T-helper 1 cell treated with Interleukin-12 subunit alpha and Interleukin-12 subunit beta and Interleukin-4 antibody, amounts not matched to agents 30 μg/mL and 1 μg/mL, for 36 hours (primary cell): ENCODE measurements at regions not wholly inside any gene's neighbourhood (a gene's known extent, or its start where the extent isn't known, plus 50 kb on each side); places are given as distances from the start of the nearest gene placed in this dataset.
"Not testable (repeated sequence)": the region's sequence is repeated elsewhere in the genome, so short reads cannot be mapped to it uniquely, and the experiment has no call there.

Source experiments
- H3K27ac Mint-ChIP-seq: one replicate; pipeline ENCODE4 v1.8.0; 2021; ENCODE audit warnings: mild to moderate bottlenecking, mixed read lengths
- H3K27me3 Mint-ChIP-seq: one replicate; pipeline ENCODE4 v1.8.0; 2021; ENCODE audit warnings: low read depth, mixed read lengths
- H3K36me3 Mint-ChIP-seq: one replicate; pipeline ENCODE4 v1.8.0; 2021; ENCODE audit warnings: low read depth, mixed read lengths
- H3K4me1 Mint-ChIP-seq: one replicate; pipeline ENCODE4 v1.8.0; 2021; ENCODE audit warnings: low read depth, mixed read lengths
- H3K4me3 Mint-ChIP-seq: one replicate; pipeline ENCODE4 v1.8.0; 2021; ENCODE audit warnings: mild to moderate bottlenecking, moderate library complexity, mixed read lengths
- H3K9me3 Mint-ChIP-seq: one replicate; pipeline ENCODE4 v1.8.0; 2021; ENCODE audit warnings: mixed read lengths

GRCh38 chr4:189131118-189131517, 809.6 kb upstream of the FRG1 start:
- Mint-ChIP-seq H3K27me3 (no peaks in the 10 kb centered on the region), H3K27ac (no peak overlapping the region), H3K36me3 (no peaks in the 10 kb centered on the region), H3K4me3 (no peak overlapping the region), H3K9me3 (peaks cover 21% of the 10 kb centered on the region), H3K4me1 (no peaks in the 10 kb centered on the region)

GRCh38 chr4:189136462-189136861, 804.2 kb upstream of the FRG1 start:
- Mint-ChIP-seq H3K9me3 (peaks cover 14% of the 10 kb centered on the region), H3K27ac (no peak overlapping the region), H3K4me3 (no peak overlapping the region), H3K36me3 (no peaks in the 10 kb centered on the region), H3K27me3 (no peaks in the 10 kb centered on the region), H3K4me1 (no peaks in the 10 kb centered on the region)

GRCh38 chr4:189143263-189143952, 797.3 kb upstream of the FRG1 start:
- Mint-ChIP-seq H3K27ac (no peak overlapping the region), H3K4me1 (no peaks in the 10 kb centered on the region), H3K4me3 (no peak overlapping the region), H3K27me3 (no peaks in the 10 kb centered on the region), H3K9me3 (peaks cover 17% of the 10 kb centered on the region), H3K36me3 (no peaks in the 10 kb centered on the region)

DNA sequence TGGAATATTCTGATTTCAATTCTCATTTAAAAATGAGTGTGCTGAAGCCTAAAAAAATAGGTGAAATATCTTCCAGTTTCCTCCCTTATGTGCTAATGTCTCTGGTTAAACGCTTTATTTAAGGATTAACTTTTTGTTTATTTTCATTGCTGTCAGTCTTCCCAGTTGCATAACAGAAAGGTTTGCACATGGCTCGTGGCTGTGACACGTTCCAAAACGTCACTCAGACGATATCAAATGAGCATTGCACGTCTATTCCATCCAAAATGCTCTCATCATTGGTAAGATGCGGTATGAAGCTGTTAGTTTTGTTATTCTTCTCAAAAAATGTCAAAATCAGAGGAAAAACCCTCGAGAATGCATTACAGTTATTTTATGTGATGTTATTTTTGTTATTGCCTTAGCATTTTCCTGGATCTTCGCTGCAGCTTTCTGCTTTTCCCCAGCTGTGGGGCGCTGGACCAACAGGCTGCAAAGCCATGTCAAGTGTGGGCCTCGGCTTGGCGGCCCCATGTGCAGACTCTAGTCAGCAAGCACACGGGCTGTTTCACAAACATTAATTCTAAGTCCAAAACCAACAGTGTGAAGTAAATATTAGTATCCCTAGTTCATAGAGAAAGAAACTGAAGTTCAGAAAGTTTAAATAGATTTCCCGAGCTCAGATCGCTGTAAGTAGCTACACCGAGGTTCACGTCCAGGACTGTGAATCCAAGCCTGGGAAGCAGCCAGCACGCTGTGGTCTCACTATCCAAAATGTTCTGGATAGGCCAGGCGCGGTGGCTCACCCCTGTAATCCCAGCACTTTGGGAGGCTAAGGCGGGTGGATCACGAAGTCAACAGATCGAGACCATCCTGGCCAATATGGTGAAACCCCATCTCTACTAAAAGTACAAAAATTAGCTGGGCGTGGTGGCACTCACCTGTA, 793.4 kb upstream of the FRG1 start:
- H3K9me3 Mint-ChIP-seq = peaks cover 23% of the 10 kb centered on the region
- no peaks in the 10 kb centered on the region for H3K36me3 Mint-ChIP-seq
- H3K27me3 Mint-ChIP-seq = no peaks in the 10 kb centered on the region
- H3K4me3 Mint-ChIP-seq = no peak overlapping the region
- no peaks in the 10 kb centered on the region for H3K4me1 Mint-ChIP-seq
- H3K27ac Mint-ChIP-seq = no peak overlapping the region

- H3K4me1 Mint-ChIP-seq, H3K36me3 Mint-ChIP-seq, H3K27me3 Mint-ChIP-seq, H3K27ac Mint-ChIP-seq, H3K4me3 Mint-ChIP-seq: not testable (repeated sequence)
- peaks cover 12% of the 10 kb centered on the region for H3K9me3 Mint-ChIP-seq
Measured at GRCh38 chr4:189155083-189155482, 785.6 kb upstream of the FRG1 start.

GRCh38 chr4:189162073-189162789, 778.4 kb upstream of the FRG1 start:
- H3K27me3 Mint-ChIP-seq = no peaks in the 10 kb centered on the region
- H3K36me3 Mint-ChIP-seq = no peaks in the 10 kb centered on the region
- no peak overlapping the region for H3K4me3 Mint-ChIP-seq
- no peaks in the 10 kb centered on the region for H3K4me1 Mint-ChIP-seq
- H3K9me3 Mint-ChIP-seq = no peaks in the 10 kb centered on the region
- H3K27ac Mint-ChIP-seq = no peak overlapping the region

- no peak overlapping the region for H3K4me3 Mint-ChIP-seq
- no peak overlapping the region for H3K27ac Mint-ChIP-seq
- H3K4me1 Mint-ChIP-seq = no peaks in the 10 kb centered on the region
- no peaks in the 10 kb centered on the region for H3K9me3 Mint-ChIP-seq
- no peaks in the 10 kb centered on the region for H3K27me3 Mint-ChIP-seq
- no peaks in the 10 kb centered on the region for H3K36me3 Mint-ChIP-seq
Measured at GRCh38 chr4:189162888-189163287, 777.8 kb upstream of the FRG1 start.

- no peaks in the 10 kb centered on the region for H3K4me1 Mint-ChIP-seq
- no peaks in the 10 kb centered on the region for H3K27me3 Mint-ChIP-seq
- no peak overlapping the region for H3K4me3 Mint-ChIP-seq
- no peaks in the 10 kb centered on the region for H3K36me3 Mint-ChIP-seq
- H3K27ac Mint-ChIP-seq = no peak overlapping the region
- H3K9me3 Mint-ChIP-seq = peaks cover 14% of the 10 kb centered on the region
Measured at GRCh38 chr4:189176002-189176401, 764.7 kb upstream of the FRG1 start.

- no peaks in the 10 kb centered on the region for H3K27me3 Mint-ChIP-seq
- no peak overlapping the region for H3K27ac Mint-ChIP-seq
- peaks cover 19% of the 10 kb centered on the region for H3K9me3 Mint-ChIP-seq
- no peaks in the 10 kb centered on the region for H3K36me3 Mint-ChIP-seq
- no peaks in the 10 kb centered on the region for H3K4me1 Mint-ChIP-seq
- H3K4me3 Mint-ChIP-seq = no peak overlapping the region
Measured at GRCh38 chr4:189177130-189177529, 763.5 kb upstream of the FRG1 start.

DNA sequence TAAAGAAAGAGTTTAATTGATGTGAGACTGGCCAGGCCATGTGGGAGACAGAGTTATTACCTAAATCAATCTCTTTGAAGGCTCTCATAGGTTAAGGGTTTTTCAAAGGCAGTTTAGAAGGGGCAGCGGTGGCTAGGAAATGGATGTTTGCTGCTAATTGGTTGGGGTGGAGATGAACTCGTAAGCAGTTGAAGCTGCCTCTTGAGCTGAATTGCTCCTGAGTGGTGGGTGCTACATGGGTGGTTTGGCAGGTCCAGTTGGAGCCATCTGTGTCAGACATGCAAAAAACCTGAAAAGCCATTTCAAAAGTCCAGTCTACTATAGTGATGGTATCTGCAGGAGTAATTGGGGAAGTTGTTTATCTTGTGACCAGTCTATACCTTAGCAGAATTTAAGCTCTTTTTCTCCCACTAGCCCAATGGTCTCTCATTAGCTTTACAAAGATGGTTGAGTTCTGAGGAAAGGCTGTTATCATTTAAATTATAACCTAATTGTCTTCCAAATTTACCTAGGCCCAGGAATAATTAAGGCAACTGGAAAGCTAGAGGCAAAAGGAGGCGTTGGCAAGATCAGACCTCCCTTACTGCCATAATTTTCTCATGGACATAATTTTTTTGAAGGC, 762.4 kb upstream of the FRG1 start:
- no peak overlapping the region for H3K27ac Mint-ChIP-seq
- H3K4me3 Mint-ChIP-seq = no peak overlapping the region
- H3K27me3 Mint-ChIP-seq = no peaks in the 10 kb centered on the region
- H3K9me3 Mint-ChIP-seq = peaks cover 13% of the 10 kb centered on the region
- no peaks in the 10 kb centered on the region for H3K36me3 Mint-ChIP-seq
- no peaks in the 10 kb centered on the region for H3K4me1 Mint-ChIP-seq

DNA sequence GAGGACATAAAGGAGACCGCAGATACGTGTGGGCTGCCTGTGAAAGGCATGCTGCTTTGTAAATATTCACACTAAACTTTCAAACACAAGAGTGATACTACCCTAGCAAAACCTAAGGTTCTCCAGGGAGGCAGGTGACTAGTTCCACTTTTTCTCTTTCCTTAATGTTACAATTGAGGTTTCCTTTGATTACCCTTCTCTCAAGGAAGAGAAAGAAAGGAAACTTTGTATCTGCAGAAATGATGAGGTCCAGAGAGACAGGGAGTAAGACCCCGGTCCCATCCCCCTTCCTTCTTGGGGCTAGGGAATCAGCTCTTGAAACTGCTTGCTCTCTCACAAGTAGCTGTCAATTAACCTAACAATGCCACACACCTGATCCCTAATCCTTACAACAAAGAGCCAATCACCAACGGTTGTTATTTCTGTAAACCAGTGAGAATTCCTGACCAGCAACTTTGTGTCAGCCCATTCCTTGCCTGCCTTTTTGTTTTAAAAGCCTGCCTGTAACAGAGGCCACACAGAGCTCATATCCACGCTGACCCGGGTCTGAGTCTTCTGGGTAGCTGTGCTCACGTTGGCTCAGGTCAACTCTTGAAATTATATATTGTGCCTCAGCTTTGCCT, 754.8 kb upstream of the FRG1 start:
- no peaks in the 10 kb centered on the region for H3K4me1 Mint-ChIP-seq
- H3K9me3 Mint-ChIP-seq = peaks cover 15% of the 10 kb centered on the region
- H3K4me3 Mint-ChIP-seq = no peak overlapping the region
- no peak overlapping the region for H3K27ac Mint-ChIP-seq
- H3K27me3 Mint-ChIP-seq = no peaks in the 10 kb centered on the region
- no peaks in the 10 kb centered on the region for H3K36me3 Mint-ChIP-seq

DNA sequence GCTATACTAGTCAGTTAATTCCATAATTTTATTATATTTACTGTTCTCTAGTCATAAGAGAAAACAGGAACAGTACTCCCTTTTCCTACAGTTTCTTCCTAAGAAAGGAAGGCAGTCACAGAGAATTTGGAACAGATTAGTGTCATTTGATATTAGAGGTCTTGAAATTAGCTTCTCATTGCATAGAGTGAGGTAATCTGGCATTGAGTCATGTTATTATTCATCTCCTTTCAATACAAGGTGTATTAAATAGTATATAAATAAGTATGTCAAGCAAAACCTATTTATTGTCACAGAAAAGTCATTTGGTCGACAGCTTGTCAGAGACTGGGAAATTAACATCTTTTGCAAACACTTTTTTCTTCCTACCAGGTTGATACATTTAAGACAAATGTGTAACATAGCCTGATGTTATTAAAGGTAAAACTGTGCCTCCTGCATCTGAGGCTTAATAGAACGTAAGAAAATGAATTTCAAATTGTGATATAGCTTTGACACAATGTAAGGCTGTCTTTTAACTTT, 753.1 kb upstream of the FRG1 start:
- Mint-ChIP-seq H3K4me3 (no peak overlapping the region), H3K36me3 (no peaks in the 10 kb centered on the region), H3K4me1 (no peaks in the 10 kb centered on the region)

GRCh38 chr4:189198624-189199023, 742.0 kb upstream of the FRG1 start:
- Mint-ChIP-seq H3K4me3 (no peak overlapping the region), H3K9me3 (peaks cover 5% of the 10 kb centered on the region), H3K27me3 (no peaks in the 10 kb centered on the region), H3K27ac (no peak overlapping the region), H3K4me1 (peaks cover 10% of the 10 kb centered on the region), H3K36me3 (no peaks in the 10 kb centered on the region)

More for the DNA sequence above, 753.1 kb upstream of the FRG1 start:
- Mint-ChIP-seq H3K27me3 (no peaks in the 10 kb centered on the region), H3K9me3 (peaks cover 24% of the 10 kb centered on the region), H3K27ac (no peak overlapping the region)

DNA sequence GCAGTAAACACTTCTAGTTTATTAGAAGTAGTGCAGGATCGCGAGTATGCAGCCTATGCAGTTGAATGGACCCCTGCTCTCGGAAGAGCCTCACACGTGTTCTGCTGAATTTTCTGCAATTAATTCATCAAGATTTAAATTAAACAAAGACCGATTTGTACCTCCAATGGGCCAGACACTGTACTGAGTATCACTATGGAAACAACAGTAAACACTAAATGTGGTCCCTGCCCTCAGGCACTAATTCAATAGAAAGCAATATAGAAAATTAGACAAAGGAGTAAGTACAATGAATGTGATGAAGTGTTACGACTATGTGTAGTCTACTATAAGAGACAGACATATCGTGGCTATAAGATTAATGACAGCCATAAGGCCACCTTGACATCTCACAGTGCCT, 740.3 kb upstream of the FRG1 start:
- Mint-ChIP-seq H3K4me3 (no peak overlapping the region), H3K27ac (no peak overlapping the region), H3K27me3 (no peaks in the 10 kb centered on the region), H3K36me3 (no peaks in the 10 kb centered on the region), H3K4me1 (peaks cover 10% of the 10 kb centered on the region), H3K9me3 (no peaks in the 10 kb centered on the region)
